NCI-H1694 (cell line): ENCODE measurements at regions not wholly inside any gene's neighbourhood (a gene's known extent, or its start where the extent isn't known, plus 50 kb on each side); places are given as distances from the start of the nearest gene placed in this dataset.
"Not testable (repeated sequence)": the region's sequence is repeated elsewhere in the genome, so short reads cannot be mapped to it uniquely, and the experiment has no call there.

ENCODE experiments used
- DNase-seq: peaks from one replicate; lab custom pipeline; 2025; lab: John Stamatoyannopoulos, UW

- no peak for DNase-seq
Measured at GRCh38 chr20:50360921-50361320, 149.3 kb upstream of the PTPN1 start.

- DNase-seq = not testable (repeated sequence)
Measured at GRCh38 chr20:50362177-50362576, 148.0 kb upstream of the PTPN1 start.

DNA sequence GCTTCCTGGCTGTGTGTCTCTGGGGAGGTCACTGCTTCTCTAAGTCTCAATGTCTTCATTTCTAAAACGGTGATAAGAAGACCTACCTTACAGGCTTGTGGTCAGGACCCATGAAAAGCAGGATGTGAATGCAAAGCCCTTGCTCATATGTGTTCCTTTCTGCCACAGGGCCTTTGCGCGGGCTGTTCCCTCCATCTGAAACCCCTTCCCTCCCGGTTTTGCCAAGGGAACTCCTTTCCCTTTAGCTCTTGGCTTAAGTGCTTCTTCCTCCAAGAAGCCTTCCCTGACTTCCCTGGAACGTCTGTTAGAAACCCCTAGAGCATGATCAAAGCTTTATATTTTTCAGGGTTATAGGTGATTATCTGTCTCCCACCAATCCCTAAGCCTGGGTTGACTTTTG lies 147.2 kb upstream of the PTPN1 start:
- no peak for DNase-seq

GRCh38 chr20:50363479-50363878 lies 146.7 kb upstream of the PTPN1 start:
- DNase-seq = no peak

GRCh38 chr20:50364542-50364941 lies 145.6 kb upstream of the PTPN1 start:
- no peak for DNase-seq

DNA sequence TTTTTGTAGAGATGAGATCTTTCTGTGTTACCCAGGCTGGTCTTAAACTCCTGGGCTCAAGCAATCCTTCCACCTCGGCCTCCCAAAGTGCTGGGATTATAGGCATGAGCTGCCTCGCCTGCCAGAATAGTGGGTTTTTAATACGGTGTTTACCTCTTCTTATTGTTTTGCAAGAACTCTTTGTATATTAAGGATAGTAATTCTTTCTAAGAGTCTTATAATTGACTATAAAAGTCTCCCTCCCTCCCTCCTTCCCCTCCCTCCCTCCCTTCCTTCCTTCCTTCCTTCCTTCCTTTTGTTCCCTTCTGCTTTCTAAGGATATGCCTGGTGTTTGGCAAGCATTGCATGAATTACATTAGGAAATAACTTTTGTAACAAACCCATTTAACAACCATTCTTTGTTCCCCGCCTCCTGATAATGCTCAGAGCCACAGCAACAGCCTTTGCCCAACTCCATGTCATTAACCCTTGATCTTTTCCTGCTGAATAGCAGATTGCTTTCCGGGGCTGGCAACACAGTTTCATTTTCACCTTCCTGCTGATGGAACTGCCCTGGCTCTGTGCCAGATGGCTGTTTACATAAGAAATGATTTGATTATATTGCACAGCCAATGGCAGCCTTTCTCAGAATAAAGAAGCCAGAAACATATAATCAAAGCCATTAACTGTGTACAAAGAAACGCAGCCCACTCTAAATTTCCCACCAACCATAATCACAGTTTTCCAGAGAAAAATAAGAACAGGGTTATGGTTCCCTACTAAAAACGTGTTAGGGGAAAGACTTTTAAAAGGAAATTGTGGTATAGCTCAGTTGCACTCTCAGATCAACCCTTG lies 143.7 kb upstream of the PTPN1 start:
- DNase-seq = peak; percentile 85

GRCh38 chr20:50367104-50367674 lies 143.0 kb upstream of the PTPN1 start:
- DNase-seq = no peak

DNA sequence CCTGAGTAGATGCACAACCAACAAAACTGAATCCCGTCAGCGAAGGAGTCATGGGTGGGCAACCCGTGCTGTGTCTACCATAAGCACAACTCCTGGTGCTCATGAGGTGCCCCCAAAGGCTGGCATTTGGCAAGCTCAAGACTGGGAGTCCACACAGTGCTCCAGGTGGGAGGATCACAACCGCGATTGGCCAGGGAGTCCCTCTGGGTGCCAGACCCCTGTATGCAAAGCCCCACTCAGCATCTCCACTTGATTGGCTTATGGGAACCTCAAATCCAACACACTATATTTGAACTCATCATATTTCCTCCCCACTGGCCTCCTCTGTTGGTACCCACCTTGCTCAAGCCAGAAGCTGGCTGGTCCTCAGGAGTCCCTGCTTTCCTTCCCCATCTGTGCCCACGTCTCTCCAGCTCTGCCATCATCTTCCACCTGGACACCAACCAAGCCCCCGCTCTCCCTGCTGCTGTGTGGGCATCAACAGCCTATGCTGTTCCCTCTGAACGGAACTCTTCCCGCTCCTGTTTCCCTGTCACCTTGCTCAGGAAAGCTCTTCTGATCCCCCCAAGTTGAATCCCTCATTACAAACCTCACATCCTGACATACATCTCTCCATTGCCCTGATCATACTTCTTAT lies 142.3 kb upstream of the PTPN1 start:
- DNase-seq = no peak

- no peak for DNase-seq
Measured at GRCh38 chr20:50368386-50368785, 141.8 kb upstream of the PTPN1 start.

GRCh38 chr20:50368813-50369224 lies 141.4 kb upstream of the PTPN1 start:
- no peak for DNase-seq

GRCh38 chr20:50369225-50370035 lies 140.8 kb upstream of the PTPN1 start:
- no peak for DNase-seq

- DNase-seq = no peak
Measured at GRCh38 chr20:50370036-50370566, 140.1 kb upstream of the PTPN1 start.

DNA sequence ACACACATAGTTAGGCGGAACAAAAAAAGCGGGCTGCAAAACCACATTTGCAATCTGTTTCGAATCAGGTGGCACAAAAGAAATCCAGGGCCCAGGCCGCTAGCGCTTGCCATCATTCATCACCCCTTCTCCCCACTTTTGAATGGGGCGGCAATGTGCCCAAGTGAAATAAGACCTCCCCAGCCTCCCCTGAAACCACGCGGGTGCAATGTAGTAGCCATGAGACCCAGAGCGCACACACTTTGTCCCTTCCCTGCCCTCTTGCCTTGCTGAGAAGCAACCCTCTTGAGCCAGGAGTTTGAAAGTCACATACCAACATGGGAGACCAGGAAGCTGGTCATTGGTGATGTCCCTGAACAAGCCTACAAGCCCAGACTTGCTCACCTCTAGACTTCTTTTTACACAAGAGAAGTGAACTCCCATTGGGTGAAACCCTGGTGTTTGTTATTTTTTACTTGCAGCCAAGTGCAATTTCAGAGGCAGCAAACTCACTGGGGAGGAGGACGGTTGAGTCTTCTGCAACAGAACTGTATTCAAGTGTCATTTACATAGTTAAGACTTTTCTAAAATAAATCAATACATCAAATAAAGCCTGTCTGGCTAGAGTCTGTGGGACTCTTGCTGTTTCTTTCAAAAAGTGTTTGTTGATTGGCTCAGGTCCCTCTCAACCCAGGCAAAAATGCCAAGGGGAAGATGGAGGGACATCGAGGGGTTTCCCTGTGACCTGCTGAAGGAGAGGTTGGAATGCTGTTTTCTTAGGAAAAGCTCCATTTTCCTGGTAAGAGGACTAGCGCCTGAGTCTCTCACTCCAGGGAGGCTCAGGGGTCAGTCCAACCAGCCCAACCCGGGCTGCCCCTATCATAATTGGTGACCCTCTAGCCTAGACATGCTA lies 138.1 kb upstream of the PTPN1 start:
- DNase-seq = no peak

GRCh38 chr20:50372770-50373088 lies 137.5 kb upstream of the PTPN1 start:
- no peak for DNase-seq

DNA sequence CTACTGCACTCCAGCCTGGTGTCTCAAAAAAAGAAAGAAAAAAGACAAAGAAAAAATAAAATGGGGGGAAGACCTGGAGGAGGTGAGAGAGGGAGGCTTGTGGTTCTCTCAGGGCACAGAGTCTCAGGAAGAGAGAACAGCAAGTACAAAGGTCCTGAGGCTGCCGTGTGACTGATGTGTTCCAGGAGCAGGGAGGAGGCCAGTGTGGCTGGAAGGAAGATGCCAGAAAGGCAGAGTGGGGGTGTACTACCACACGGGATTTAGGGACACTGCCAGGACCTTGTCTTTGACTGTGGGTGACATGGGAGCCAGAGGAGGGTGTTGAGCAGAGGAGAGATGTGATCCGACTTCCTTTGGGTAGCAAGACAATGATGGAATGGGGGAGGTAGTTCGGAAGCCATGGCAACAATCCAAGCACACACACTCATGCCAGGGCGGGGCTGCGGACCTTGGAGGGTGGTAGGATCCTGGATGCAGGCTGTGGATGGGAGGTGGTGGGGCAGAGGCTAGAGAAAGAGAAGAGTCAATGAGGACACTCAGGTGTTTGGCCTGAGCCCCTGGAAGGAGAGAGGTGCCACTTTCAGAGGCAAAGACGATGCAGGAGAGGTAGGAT lies 136.4 kb upstream of the PTPN1 start:
- no peak for DNase-seq

DNA sequence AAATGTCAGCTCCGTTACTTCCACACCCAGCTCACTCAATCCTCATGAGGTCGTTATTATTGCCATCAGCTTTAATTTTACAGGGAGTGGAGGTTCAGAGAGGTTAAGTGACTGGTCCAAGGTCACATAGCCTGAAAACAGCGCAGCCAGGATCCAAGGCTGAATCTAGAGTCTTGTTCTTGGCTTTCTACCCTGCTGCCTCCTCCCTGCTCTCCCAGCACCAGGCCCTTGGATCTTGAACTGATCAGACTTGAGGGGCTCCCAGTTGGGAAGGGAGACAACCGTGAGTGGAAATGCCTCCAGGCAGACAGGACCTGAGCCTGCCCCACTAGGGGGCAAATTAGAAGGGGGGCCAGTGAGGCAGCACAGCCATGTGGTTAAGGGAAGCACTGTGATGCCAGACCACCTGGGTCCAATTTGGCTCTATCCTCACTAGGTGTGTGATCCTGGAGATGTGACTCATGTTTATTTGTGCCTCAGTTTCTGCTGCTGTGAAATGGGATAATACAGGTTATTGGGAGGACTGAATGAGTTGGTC lies 135.6 kb upstream of the PTPN1 start:
- DNase-seq = no peak

DNA sequence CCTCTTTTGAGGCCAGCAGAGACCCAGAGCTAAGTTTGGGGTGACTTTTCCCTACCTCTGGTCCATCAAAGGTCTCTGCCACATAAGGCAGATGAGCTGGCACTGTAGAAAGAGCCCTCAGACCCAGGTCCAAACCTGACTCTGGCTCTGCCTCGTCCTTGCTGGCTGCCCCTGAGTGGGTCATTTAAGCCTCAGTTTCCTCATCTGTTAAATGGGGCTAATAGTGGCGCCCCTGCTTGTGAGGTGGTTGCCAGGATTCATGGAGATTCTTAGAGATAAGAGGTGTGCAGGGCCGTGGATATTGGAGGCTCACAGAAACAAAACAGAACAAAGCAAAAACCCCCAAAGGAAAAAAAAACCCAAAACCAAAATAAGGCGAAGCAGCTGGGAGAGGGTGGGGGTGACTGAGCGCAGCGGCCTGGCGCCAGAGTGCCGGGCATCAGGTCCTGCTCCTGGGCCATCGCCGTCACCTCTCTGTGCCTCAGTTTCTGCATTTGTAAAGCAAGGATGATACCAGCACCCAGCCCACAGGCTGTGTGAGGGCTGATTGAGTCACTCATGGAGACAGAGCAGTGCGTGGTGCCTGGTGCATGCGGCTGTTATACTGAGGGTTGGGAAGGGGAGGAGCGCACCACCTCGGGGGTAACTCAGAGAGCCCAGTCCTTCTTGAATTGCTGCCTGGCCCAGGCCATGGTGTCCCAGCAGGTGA lies 133.8 kb upstream of the PTPN1 start:
- no peak for DNase-seq

- DNase-seq = no peak
Measured at GRCh38 chr20:50376888-50377459, 133.2 kb upstream of the PTPN1 start.

- DNase-seq = no peak
Measured at GRCh38 chr20:50378170-50379000, 131.8 kb upstream of the PTPN1 start.
